Mucosa of descending colon (tissue), 3 donors: ENCODE measurements at regions not wholly inside any gene's neighbourhood (a gene's known extent, or its start where the extent isn't known, plus 50 kb on each side); places are given as distances from the start of the nearest gene placed in this dataset.
A peak's percentile ranks its signal among the peaks of the same experiment; 100 is the strongest.

ENCODE experiments used
- ATAC-seq: fragments of 200-7000 bp; cut with Tn5 transposase; one replicate; pipeline ENCODE4 v1.9.1; 2020; ENCODE audit warnings: mild to moderate bottlenecking, moderate library complexity
- DNase-seq, 3 donors: peaks; one replicate each; pipeline ENCODE4 v3.0.0-alpha.2; 2020
- H3K36me3 ChIP-seq: fragments of 200-600 bp; one replicate; pipeline ENCODE4 v1.8.0; 2021; ENCODE audit warnings: low read depth, mild to moderate bottlenecking
- H3K4me1 ChIP-seq: fragments of 200-600 bp; one replicate; pipeline ENCODE4 v1.8.0; 2021; ENCODE audit warnings: low read depth, mild to moderate bottlenecking
- H3K4me3 ChIP-seq: fragments of 200-600 bp; one replicate; pipeline ENCODE4 v1.8.0; 2021; ENCODE audit warnings: mild to moderate bottlenecking
- H3K9me3 ChIP-seq: fragments of 200-600 bp; one replicate; pipeline ENCODE4 v1.8.0; 2021; ENCODE audit warnings: mild to moderate bottlenecking
- CTCF ChIP-seq: fragments of 200-600 bp; IDR thresholded peaks from one replicate; pipeline ENCODE4 v1.8.0; 2022; ENCODE audit warnings: antibody characterized with exemption, mild to moderate bottlenecking
- intact Hi-C, 2 donors: fragments of 100-400 bp; cut with DNase I in 1 of 2; cut with micrococcal nuclease in 1 of 2; formaldehyde crosslinking; loops; one replicate each; pipeline versions ENCODE4 v1.11.0 to v1.11.1; 2022; cut with DNase I, micrococcal nuclease
- donor health status: DM: no; HTN: no; CAD: no; lungs with moderate emphysema.
- donor health status: DM: no; HTN: no; CAD: no.
- donor health status: DM: no; HTN: yes; CAD: no.

- Histone ChIP-seq H3K36me3 (no peaks in the 10 kb centered on the region), H3K4me3 (no peak overlapping the region), H3K9me3 (no peaks in the 10 kb centered on the region), H3K4me1 (peaks cover 6% of the 10 kb centered on the region)
- no peak for TF ChIP-seq CTCF
- intact Hi-C loops, result no loop called here
- no peak for ATAC-seq
- DNase-seq, result no peak
These were observed 67.6 kb upstream of the ATP10B start for GRCh38 chr5:160919626-160920025.

GRCh38 chr5:160918386-160918785 is 66.4 kb upstream of the ATP10B start:
- no peak for DNase-seq
- Histone ChIP-seq H3K9me3 (no peaks in the 10 kb centered on the region), H3K4me3 (no peak overlapping the region), H3K36me3 (no peaks in the 10 kb centered on the region), H3K4me1 (peaks cover 1% of the 10 kb centered on the region)
- no peak for TF ChIP-seq CTCF
- ATAC-seq, result no peak
- intact Hi-C loops, result no loop called here

GRCh38 chr5:160906090-160906489 is 54.1 kb upstream of the ATP10B start:
- ATAC-seq (peak; percentile 18), DNase-seq (no peak)
- intact Hi-C loops, result no loop called here
- Histone ChIP-seq H3K9me3 (no peaks in the 10 kb centered on the region), H3K36me3 (no peaks in the 10 kb centered on the region), H3K4me3 (no peak overlapping the region), H3K4me1 (no peaks in the 10 kb centered on the region)
- TF ChIP-seq CTCF, result no peak

- no peaks in the 10 kb centered on the region for H3K36me3 ChIP-seq
- no peaks in the 10 kb centered on the region for H3K9me3 ChIP-seq
- intact Hi-C loops, result no loop called here
- DNase-seq (no peak), ATAC-seq (peak; percentile 38)
- H3K4me3 ChIP-seq, result no peak overlapping the region
- TF ChIP-seq CTCF, result no peak
- no peaks in the 10 kb centered on the region for H3K4me1 ChIP-seq
These were observed 53.3 kb upstream of the ATP10B start for GRCh38 chr5:160905285-160905684.

GRCh38 chr5:160904591-160904990 is 52.6 kb upstream of the ATP10B start:
- Histone ChIP-seq H3K9me3 (no peaks in the 10 kb centered on the region), H3K36me3 (no peaks in the 10 kb centered on the region), H3K4me1 (no peaks in the 10 kb centered on the region), H3K4me3 (no peak overlapping the region)
- ATAC-seq, result no peak
- intact Hi-C loops, result no loop called here
- no peak for DNase-seq
- TF ChIP-seq CTCF, result no peak

- no peaks in the 10 kb centered on the region for H3K36me3 ChIP-seq
- no peak for TF ChIP-seq CTCF
- no peak overlapping the region for H3K4me3 ChIP-seq
- no peak for DNase-seq
- intact Hi-C loops, result no loop called here
- H3K9me3 ChIP-seq, result no peaks in the 10 kb centered on the region
- no peak for ATAC-seq
- no peaks in the 10 kb centered on the region for H3K4me1 ChIP-seq
These were observed 51.5 kb upstream of the ATP10B start for GRCh38 chr5:160903551-160903950.
